AG10803 (cell line): ENCODE measurements at regions not wholly inside any gene's neighbourhood (a gene's known extent, or its start where the extent isn't known, plus 50 kb on each side); places are given as distances from the start of the nearest gene placed in this dataset.

Source experiments
- DNase-seq: peaks from one replicate; pipeline ENCODE4 v3.0.0; 2010; ENCODE audit warnings: low read depth
- H3K4me3 ChIP-seq: 2 replicates; pipeline ENCODE4 v1.5.1; 2011; ENCODE audit warnings: mild to moderate bottlenecking, low read length, control low read depth
- CTCF ChIP-seq: conservative IDR thresholded peaks from 2 replicates; pipeline ENCODE4 v1.5.1; 2011; ENCODE audit warnings: mild to moderate bottlenecking, low read length, control low read depth, inconsistent platforms

GRCh38 chr2:41141146-41141791 is 689.4 kb upstream of the SLC8A1 start:
- no peak overlapping the region for H3K4me3 ChIP-seq
- TF ChIP-seq CTCF, result no peak
- DNase-seq, result no peak

GRCh38 chr2:41142478-41142877 is 690.6 kb upstream of the SLC8A1 start:
- H3K4me3 ChIP-seq, result no peak overlapping the region
- TF ChIP-seq CTCF, result no peak
- DNase-seq, result no peak

- no peak overlapping the region for H3K4me3 ChIP-seq
- no peak for DNase-seq
- TF ChIP-seq CTCF, result no peak
Observed at GRCh38 chr2:41145066-41145465, 693.2 kb upstream of the SLC8A1 start.

GRCh38 chr2:41149054-41149453 is 697.2 kb upstream of the SLC8A1 start:
- no peak overlapping the region for H3K4me3 ChIP-seq
- no peak for TF ChIP-seq CTCF
- no peak for DNase-seq

GRCh38 chr2:41151746-41152145 is 699.9 kb upstream of the SLC8A1 start:
- TF ChIP-seq CTCF, result no peak
- DNase-seq, result no peak
- H3K4me3 ChIP-seq, result no peak overlapping the region

GRCh38 chr2:41152318-41152717 is 700.4 kb upstream of the SLC8A1 start:
- TF ChIP-seq CTCF, result no peak
- no peak for DNase-seq
- no peak overlapping the region for H3K4me3 ChIP-seq

GRCh38 chr2:41160439-41160838 is 708.5 kb upstream of the SLC8A1 start:
- TF ChIP-seq CTCF, result no peak
- no peak overlapping the region for H3K4me3 ChIP-seq
- no peak for DNase-seq
